Peyer's patch (tissue), 4 donors: ENCODE measurements at regions not wholly inside any gene's neighbourhood (a gene's known extent, or its start where the extent isn't known, plus 50 kb on each side); places are given as distances from the start of the nearest gene placed in this dataset.

Source experiments
- DNase-seq, 3 donors: peaks; one replicate each; pipeline ENCODE4 v3.0.0-alpha.2; 2017 to 2019
- H3K27ac ChIP-seq, 4 donors: fragments of 200-600 bp; sonication (generic); one replicate each; pipeline ENCODE4 v1.5.1; 2016 to 2019
- H3K27me3 ChIP-seq, 2 donors: fragments of 200-600 bp; sonication (generic); one replicate each; pipeline ENCODE4 v1.5.1; 2019
- H3K36me3 ChIP-seq, 3 donors: fragments of 200-600 bp; sonication (generic); one replicate each; pipeline ENCODE4 v1.5.1; 2016 to 2019
- H3K4me1 ChIP-seq, 4 donors: fragments of 200-600 bp; sonication (generic); one replicate each; pipeline ENCODE4 v1.5.1; 2016 to 2019
- H3K4me3 ChIP-seq, 4 donors: fragments of 200-600 bp; sonication (generic); 1 replicate in 3 of 4; 2 replicates in 1 of 4; pipeline ENCODE4 v1.5.1; 2016 to 2019; ENCODE audit warnings: mild to moderate bottlenecking in 1 of 4
- H3K9me3 ChIP-seq, 4 donors: fragments of 200-600 bp; sonication (generic); one replicate each; pipeline ENCODE4 v1.5.1; 2016 to 2019; ENCODE audit warnings: mild to moderate bottlenecking in 1 of 4
- CTCF ChIP-seq, 6 experiments: fragments of 450-650 bp in 4 of 6; fragments of 200-600 bp in 2 of 6; sonication (generic) in 1 of 6; IDR thresholded peaks; one replicate each; pipeline ENCODE4 v1.5.1; 2017 to 2019; ENCODE audit warnings: antibody characterized with exemption in 6 of 6, mild to moderate bottlenecking in 3 of 6, moderate library complexity in 1 of 6
- POLR2A ChIP-seq, 2 donors: fragments of 450-650 bp; IDR thresholded peaks; one replicate each; pipeline ENCODE4 v1.5.1; 2017; ENCODE audit warnings: antibody characterized with exemption in 2 of 2, mild to moderate bottlenecking in 2 of 2, moderate library complexity in 2 of 2

GRCh38 chr2:21281384-21281783, 157.6 kb downstream of the TDRD15 start:
- Histone ChIP-seq H3K9me3 (no peaks in the 10 kb centered on the region), H3K4me3 (no peak overlapping the region), H3K27ac (no peak overlapping the region), H3K4me1 (peaks cover 0 to 14% (median 0%) of the 10 kb centered on the region in 4 donors), H3K27me3 (no peaks in the 10 kb centered on the region), H3K36me3 (no peaks in the 10 kb centered on the region)
- DNase-seq, result no peak
- TF ChIP-seq POLR2A (IDR thresholded peaks at IDR 0.05) (no peak), CTCF (IDR thresholded peaks at IDR 0.05) (no peak)

- TF ChIP-seq POLR2A (IDR thresholded peaks at IDR 0.05) (no peak), CTCF (IDR thresholded peaks at IDR 0.05) (no peak)
- H3K9me3 ChIP-seq, result no peaks in the 10 kb centered on the region
- DNase-seq, result no peak
- H3K4me1 ChIP-seq, result peaks cover 0 to 13% (median 0%) of the 10 kb centered on the region in 4 donors
- H3K36me3 ChIP-seq, result no peaks in the 10 kb centered on the region
- no peaks in the 10 kb centered on the region for H3K27me3 ChIP-seq
- no peak overlapping the region for H3K4me3 ChIP-seq
- H3K27ac ChIP-seq, result no peak overlapping the region
Measured at GRCh38 chr2:21281791-21282514, 158.2 kb downstream of the TDRD15 start.

- Histone ChIP-seq H3K27ac (no peak overlapping the region), H3K36me3 (no peaks in the 10 kb centered on the region), H3K27me3 (no peaks in the 10 kb centered on the region), H3K4me1 (peaks cover 0 to 8% (median 0%) of the 10 kb centered on the region in 4 donors), H3K4me3 (no peak overlapping the region), H3K9me3 (no peaks in the 10 kb centered on the region)
- TF ChIP-seq POLR2A (IDR thresholded peaks at IDR 0.05), result no peak
- TF ChIP-seq CTCF (IDR thresholded peaks at IDR 0.05), result no peak
- no peak for DNase-seq
Measured at GRCh38 chr2:21282515-21282898, 158.7 kb downstream of the TDRD15 start.

- no peaks in the 10 kb centered on the region for H3K4me1 ChIP-seq
- H3K36me3 ChIP-seq, result no peaks in the 10 kb centered on the region
- H3K27ac ChIP-seq, result no peak overlapping the region
- TF ChIP-seq CTCF (IDR thresholded peaks at IDR 0.05) (no peak), POLR2A (IDR thresholded peaks at IDR 0.05) (no peak)
- no peaks in the 10 kb centered on the region for H3K9me3 ChIP-seq
- no peaks in the 10 kb centered on the region for H3K27me3 ChIP-seq
- H3K4me3 ChIP-seq, result no peak overlapping the region
- DNase-seq, result no peak
Measured at GRCh38 chr2:21288299-21288698, 164.5 kb downstream of the TDRD15 start.

- Histone ChIP-seq H3K27me3 (no peaks in the 10 kb centered on the region), H3K27ac (no peak overlapping the region), H3K36me3 (no peaks in the 10 kb centered on the region), H3K9me3 (no peaks in the 10 kb centered on the region), H3K4me3 (no peak overlapping the region), H3K4me1 (no peaks in the 10 kb centered on the region)
- no peak for DNase-seq
- no peak for TF ChIP-seq POLR2A (IDR thresholded peaks at IDR 0.05)
- TF ChIP-seq CTCF (IDR thresholded peaks at IDR 0.05), result no peak
Measured at GRCh38 chr2:21288739-21289520, 165.2 kb downstream of the TDRD15 start.
